ENCODE measurements at regions not wholly inside any gene's neighbourhood (a gene's known extent, or its start where the extent isn't known, plus 50 kb on each side); places are given as distances from the start of the nearest gene placed in this dataset.
"Not testable (repeated sequence)": the region's sequence is repeated elsewhere in the genome, so short reads cannot be mapped to it uniquely, and the experiment has no call there.

GRCh38 chr21:10425856-10426255, 95.5 kb upstream of the TPTE start:
- H3K9me3 Mint-ChIP-seq, result no peaks in the 10 kb centered on the region
- H3K27me3 Mint-ChIP-seq, result no peaks in the 10 kb centered on the region
- H3K4me3 Mint-ChIP-seq, result no peak overlapping the region
- no peaks in the 10 kb centered on the region for H3K36me3 Mint-ChIP-seq (ENCODE audit: low read depth)
- H3K4me1 Mint-ChIP-seq (ENCODE audit: low read depth), result no peaks in the 10 kb centered on the region
- no peak overlapping the region for H3K27ac Mint-ChIP-seq

- H3K36me3 Mint-ChIP-seq (ENCODE audit: low read depth); H3K4me3 Mint-ChIP-seq; H3K27me3 Mint-ChIP-seq; H3K27ac Mint-ChIP-seq; H3K9me3 Mint-ChIP-seq; H3K4me1 Mint-ChIP-seq (ENCODE audit: low read depth): not testable (repeated sequence)
Observed at GRCh38 chr21:10426812-10427211, 94.6 kb upstream of the TPTE start.

GRCh38 chr21:10427277-10427676, 94.1 kb upstream of the TPTE start:
- not testable (repeated sequence) for H3K4me3 Mint-ChIP-seq; H3K27ac Mint-ChIP-seq; H3K4me1 Mint-ChIP-seq (ENCODE audit: low read depth); H3K27me3 Mint-ChIP-seq; H3K9me3 Mint-ChIP-seq; H3K36me3 Mint-ChIP-seq (ENCODE audit: low read depth)

GRCh38 chr21:10428981-10429534, 92.3 kb upstream of the TPTE start:
- H3K4me1 Mint-ChIP-seq (ENCODE audit: low read depth); H3K27me3 Mint-ChIP-seq; H3K27ac Mint-ChIP-seq; H3K4me3 Mint-ChIP-seq; H3K9me3 Mint-ChIP-seq; H3K36me3 Mint-ChIP-seq (ENCODE audit: low read depth): not testable (repeated sequence)

GRCh38 chr21:10430005-10430404, 91.4 kb upstream of the TPTE start:
- Mint-ChIP-seq H3K27ac (no peak overlapping the region), H3K27me3 (no peaks in the 10 kb centered on the region), H3K4me1 (ENCODE audit: low read depth) (no peaks in the 10 kb centered on the region), H3K4me3 (no peak overlapping the region), H3K9me3 (peaks cover 3% of the 10 kb centered on the region), H3K36me3 (ENCODE audit: low read depth) (no peaks in the 10 kb centered on the region)

- H3K4me3 Mint-ChIP-seq; H3K9me3 Mint-ChIP-seq; H3K4me1 Mint-ChIP-seq (ENCODE audit: low read depth); H3K27me3 Mint-ChIP-seq; H3K27ac Mint-ChIP-seq; H3K36me3 Mint-ChIP-seq (ENCODE audit: low read depth): not testable (repeated sequence)
Observed at GRCh38 chr21:10431995-10432394, 89.4 kb upstream of the TPTE start.

- not testable (repeated sequence) for H3K4me1 Mint-ChIP-seq (ENCODE audit: low read depth); H3K27me3 Mint-ChIP-seq; H3K36me3 Mint-ChIP-seq (ENCODE audit: low read depth); H3K9me3 Mint-ChIP-seq; H3K27ac Mint-ChIP-seq; H3K4me3 Mint-ChIP-seq
Observed at GRCh38 chr21:10432456-10432855, 88.9 kb upstream of the TPTE start.

- H3K9me3 Mint-ChIP-seq; H3K4me3 Mint-ChIP-seq; H3K36me3 Mint-ChIP-seq (ENCODE audit: low read depth); H3K27me3 Mint-ChIP-seq; H3K4me1 Mint-ChIP-seq (ENCODE audit: low read depth); H3K27ac Mint-ChIP-seq: not testable (repeated sequence)
Observed at GRCh38 chr21:10437977-10438376, 83.4 kb upstream of the TPTE start.

- not testable (repeated sequence) for H3K4me3 Mint-ChIP-seq; H3K27me3 Mint-ChIP-seq; H3K4me1 Mint-ChIP-seq (ENCODE audit: low read depth); H3K27ac Mint-ChIP-seq; H3K9me3 Mint-ChIP-seq; H3K36me3 Mint-ChIP-seq (ENCODE audit: low read depth)
Observed at GRCh38 chr21:10440639-10441038, 80.7 kb upstream of the TPTE start.

GRCh38 chr21:10442018-10442417, 79.4 kb upstream of the TPTE start:
- H3K4me1 Mint-ChIP-seq (ENCODE audit: low read depth); H3K4me3 Mint-ChIP-seq; H3K9me3 Mint-ChIP-seq; H3K36me3 Mint-ChIP-seq (ENCODE audit: low read depth); H3K27ac Mint-ChIP-seq; H3K27me3 Mint-ChIP-seq: not testable (repeated sequence)

GRCh38 chr21:10445685-10446084, 75.7 kb upstream of the TPTE start:
- H3K9me3 Mint-ChIP-seq; H3K4me3 Mint-ChIP-seq; H3K27ac Mint-ChIP-seq; H3K36me3 Mint-ChIP-seq (ENCODE audit: low read depth); H3K27me3 Mint-ChIP-seq; H3K4me1 Mint-ChIP-seq (ENCODE audit: low read depth): not testable (repeated sequence)

- not testable (repeated sequence) for H3K36me3 Mint-ChIP-seq (ENCODE audit: low read depth); H3K27me3 Mint-ChIP-seq; H3K4me3 Mint-ChIP-seq; H3K4me1 Mint-ChIP-seq (ENCODE audit: low read depth); H3K9me3 Mint-ChIP-seq; H3K27ac Mint-ChIP-seq
Observed at GRCh38 chr21:10449451-10449850, 71.9 kb upstream of the TPTE start.

GRCh38 chr21:10451274-10451673, 70.1 kb upstream of the TPTE start:
- H3K4me1 Mint-ChIP-seq (ENCODE audit: low read depth); H3K9me3 Mint-ChIP-seq; H3K27me3 Mint-ChIP-seq; H3K4me3 Mint-ChIP-seq; H3K27ac Mint-ChIP-seq; H3K36me3 Mint-ChIP-seq (ENCODE audit: low read depth): not testable (repeated sequence)

- not testable (repeated sequence) for H3K27ac Mint-ChIP-seq; H3K4me3 Mint-ChIP-seq; H3K4me1 Mint-ChIP-seq (ENCODE audit: low read depth); H3K27me3 Mint-ChIP-seq; H3K36me3 Mint-ChIP-seq (ENCODE audit: low read depth); H3K9me3 Mint-ChIP-seq
Observed at GRCh38 chr21:10457765-10458164, 63.6 kb upstream of the TPTE start.

GRCh38 chr21:10460957-10461356, 60.4 kb upstream of the TPTE start:
- H3K4me1 Mint-ChIP-seq (ENCODE audit: low read depth); H3K4me3 Mint-ChIP-seq; H3K27ac Mint-ChIP-seq; H3K9me3 Mint-ChIP-seq; H3K36me3 Mint-ChIP-seq (ENCODE audit: low read depth); H3K27me3 Mint-ChIP-seq: not testable (repeated sequence)

GRCh38 chr21:10461445-10461844, 59.9 kb upstream of the TPTE start:
- not testable (repeated sequence) for H3K9me3 Mint-ChIP-seq; H3K36me3 Mint-ChIP-seq (ENCODE audit: low read depth); H3K27ac Mint-ChIP-seq; H3K4me1 Mint-ChIP-seq (ENCODE audit: low read depth); H3K27me3 Mint-ChIP-seq; H3K4me3 Mint-ChIP-seq

GRCh38 chr21:10463156-10463555, 58.2 kb upstream of the TPTE start:
- Mint-ChIP-seq H3K27me3 (no peaks in the 10 kb centered on the region), H3K4me3 (no peak overlapping the region), H3K36me3 (ENCODE audit: low read depth) (no peaks in the 10 kb centered on the region), H3K27ac (no peak overlapping the region), H3K9me3 (no peaks in the 10 kb centered on the region), H3K4me1 (ENCODE audit: low read depth) (no peaks in the 10 kb centered on the region)
